ENCODE measurements at regions not wholly inside any gene's neighbourhood (a gene's known extent, or its start where the extent isn't known, plus 50 kb on each side); places are given as distances from the start of the nearest gene placed in this dataset.

DNA sequence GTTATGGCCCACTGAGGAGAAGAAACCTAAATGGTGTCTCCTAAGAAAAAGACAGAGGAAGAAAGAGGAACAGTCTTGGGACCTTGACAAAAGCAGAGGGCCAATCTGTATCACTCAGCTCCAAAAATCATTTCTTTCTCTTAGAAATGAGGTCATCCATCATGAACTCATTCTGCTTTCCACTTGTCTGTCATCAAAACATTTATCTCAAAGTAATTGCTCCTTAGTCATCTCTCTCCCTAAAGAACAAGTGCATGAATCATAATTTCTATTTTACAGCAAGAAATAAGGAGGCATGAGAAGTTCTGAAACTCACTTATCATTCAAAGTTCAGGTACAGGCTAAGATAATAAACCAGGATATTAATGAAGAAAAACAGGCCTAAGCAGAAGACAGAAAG lies 375.6 kb downstream of the KCNA4 start:
- TF ChIP-seq, protein P1, sequence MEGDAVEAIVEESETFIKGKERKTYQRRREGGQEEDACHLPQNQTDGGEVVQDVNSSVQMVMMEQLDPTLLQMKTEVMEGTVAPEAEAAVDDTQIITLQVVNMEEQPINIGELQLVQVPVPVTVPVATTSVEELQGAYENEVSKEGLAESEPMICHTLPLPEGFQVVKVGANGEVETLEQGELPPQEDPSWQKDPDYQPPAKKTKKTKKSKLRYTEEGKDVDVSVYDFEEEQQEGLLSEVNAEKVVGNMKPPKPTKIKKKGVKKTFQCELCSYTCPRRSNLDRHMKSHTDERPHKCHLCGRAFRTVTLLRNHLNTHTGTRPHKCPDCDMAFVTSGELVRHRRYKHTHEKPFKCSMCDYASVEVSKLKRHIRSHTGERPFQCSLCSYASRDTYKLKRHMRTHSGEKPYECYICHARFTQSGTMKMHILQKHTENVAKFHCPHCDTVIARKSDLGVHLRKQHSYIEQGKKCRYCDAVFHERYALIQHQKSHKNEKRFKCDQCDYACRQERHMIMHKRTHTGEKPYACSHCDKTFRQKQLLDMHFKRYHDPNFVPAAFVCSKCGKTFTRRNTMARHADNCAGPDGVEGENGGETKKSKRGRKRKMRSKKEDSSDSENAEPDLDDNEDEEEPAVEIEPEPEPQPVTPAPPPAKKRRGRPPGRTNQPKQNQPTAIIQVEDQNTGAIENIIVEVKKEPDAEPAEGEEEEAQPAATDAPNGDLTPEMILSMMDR (IDR thresholded peaks at IDR 0.05) = no peak
- no peak for TF ChIP-seq POLR2AphosphoS5 (IDR thresholded peaks at IDR 0.05; ENCODE audit: low read depth, low read length)
- TF ChIP-seq TCF7L2 (IDR thresholded peaks at IDR 0.05; ENCODE audit: low read depth, low read length) = no peak
- TF ChIP-seq, protein P2, sequence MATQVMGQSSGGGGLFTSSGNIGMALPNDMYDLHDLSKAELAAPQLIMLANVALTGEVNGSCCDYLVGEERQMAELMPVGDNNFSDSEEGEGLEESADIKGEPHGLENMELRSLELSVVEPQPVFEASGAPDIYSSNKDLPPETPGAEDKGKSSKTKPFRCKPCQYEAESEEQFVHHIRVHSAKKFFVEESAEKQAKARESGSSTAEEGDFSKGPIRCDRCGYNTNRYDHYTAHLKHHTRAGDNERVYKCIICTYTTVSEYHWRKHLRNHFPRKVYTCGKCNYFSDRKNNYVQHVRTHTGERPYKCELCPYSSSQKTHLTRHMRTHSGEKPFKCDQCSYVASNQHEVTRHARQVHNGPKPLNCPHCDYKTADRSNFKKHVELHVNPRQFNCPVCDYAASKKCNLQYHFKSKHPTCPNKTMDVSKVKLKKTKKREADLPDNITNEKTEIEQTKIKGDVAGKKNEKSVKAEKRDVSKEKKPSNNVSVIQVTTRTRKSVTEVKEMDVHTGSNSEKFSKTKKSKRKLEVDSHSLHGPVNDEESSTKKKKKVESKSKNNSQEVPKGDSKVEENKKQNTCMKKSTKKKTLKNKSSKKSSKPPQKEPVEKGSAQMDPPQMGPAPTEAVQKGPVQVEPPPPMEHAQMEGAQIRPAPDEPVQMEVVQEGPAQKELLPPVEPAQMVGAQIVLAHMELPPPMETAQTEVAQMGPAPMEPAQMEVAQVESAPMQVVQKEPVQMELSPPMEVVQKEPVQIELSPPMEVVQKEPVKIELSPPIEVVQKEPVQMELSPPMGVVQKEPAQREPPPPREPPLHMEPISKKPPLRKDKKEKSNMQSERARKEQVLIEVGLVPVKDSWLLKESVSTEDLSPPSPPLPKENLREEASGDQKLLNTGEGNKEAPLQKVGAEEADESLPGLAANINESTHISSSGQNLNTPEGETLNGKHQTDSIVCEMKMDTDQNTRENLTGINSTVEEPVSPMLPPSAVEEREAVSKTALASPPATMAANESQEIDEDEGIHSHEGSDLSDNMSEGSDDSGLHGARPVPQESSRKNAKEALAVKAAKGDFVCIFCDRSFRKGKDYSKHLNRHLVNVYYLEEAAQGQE (IDR thresholded peaks at IDR 0.05; ENCODE audit: insufficient read depth in 1 of 2, low read depth in 2 of 2, low read length in 1 of 2) = no peak
- TF ChIP-seq SIN3A (IDR thresholded peaks at IDR 0.05; ENCODE audit: borderline replicate concordance, insufficient read depth, low read depth, low read length) = no peak
